HG03066 (cell line): ENCODE measurements at regions not wholly inside any gene's neighbourhood (a gene's known extent, or its start where the extent isn't known, plus 50 kb on each side); places are given as distances from the start of the nearest gene placed in this dataset.
"Not testable (repeated sequence)": the region's sequence is repeated elsewhere in the genome, so short reads cannot be mapped to it uniquely, and the experiment has no call there.

Experiments used
- ATAC-seq: cut with Tn5 transposase; IDR thresholded peaks from one replicate; pipeline ENCODE4 v1.9.1; 2021; ENCODE audit warnings: low read depth; ENCODE audit not compliant: unreplicated experiment

DNA sequence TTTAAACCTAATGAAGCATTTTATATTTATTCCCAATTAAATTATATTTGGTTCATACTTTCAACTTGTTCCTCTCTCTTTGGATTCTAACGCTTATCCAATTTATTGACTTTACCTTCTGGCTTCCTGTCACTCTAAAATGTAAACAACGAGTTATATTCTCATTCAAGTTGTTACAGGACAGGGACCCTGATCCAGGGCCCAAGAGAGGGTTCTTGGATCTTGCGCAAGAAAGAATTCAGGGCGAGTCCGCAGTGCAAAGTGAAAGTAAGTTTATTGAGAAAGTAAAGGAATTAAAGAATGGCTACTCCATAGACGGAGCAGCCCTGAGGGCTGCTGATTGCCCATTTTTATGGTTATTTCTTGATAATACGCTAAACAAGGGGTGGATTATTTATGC, 405.6 kb upstream of the API5 start:
- ATAC-seq, result no peak

GRCh38 chr11:42913731-42914130, 398.1 kb upstream of the API5 start:
- no peak for ATAC-seq

- no peak for ATAC-seq
Observed at GRCh38 chr11:42923651-42924050, 388.1 kb upstream of the API5 start.

DNA sequence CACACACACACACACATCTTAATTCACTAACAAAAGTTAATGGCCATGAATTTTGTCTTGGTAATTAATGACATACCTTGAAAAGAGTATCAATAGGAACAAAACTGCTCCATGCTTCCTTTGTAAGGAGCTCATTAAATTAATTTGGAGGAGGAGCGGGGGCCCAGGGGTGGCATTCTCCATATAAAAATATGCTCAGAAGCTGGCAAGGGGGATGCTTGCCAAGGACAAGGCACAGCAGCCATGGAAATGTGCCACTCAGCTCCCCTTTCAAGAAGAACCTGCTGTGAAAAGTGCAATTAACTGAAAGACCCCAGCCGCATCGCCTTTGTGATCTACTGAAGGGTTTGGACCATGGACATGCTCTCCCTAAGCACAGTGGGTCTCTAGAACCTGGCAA, 385.9 kb upstream of the API5 start:
- no peak for ATAC-seq

GRCh38 chr11:42947405-42947804, 364.4 kb upstream of the API5 start:
- no peak for ATAC-seq

DNA sequence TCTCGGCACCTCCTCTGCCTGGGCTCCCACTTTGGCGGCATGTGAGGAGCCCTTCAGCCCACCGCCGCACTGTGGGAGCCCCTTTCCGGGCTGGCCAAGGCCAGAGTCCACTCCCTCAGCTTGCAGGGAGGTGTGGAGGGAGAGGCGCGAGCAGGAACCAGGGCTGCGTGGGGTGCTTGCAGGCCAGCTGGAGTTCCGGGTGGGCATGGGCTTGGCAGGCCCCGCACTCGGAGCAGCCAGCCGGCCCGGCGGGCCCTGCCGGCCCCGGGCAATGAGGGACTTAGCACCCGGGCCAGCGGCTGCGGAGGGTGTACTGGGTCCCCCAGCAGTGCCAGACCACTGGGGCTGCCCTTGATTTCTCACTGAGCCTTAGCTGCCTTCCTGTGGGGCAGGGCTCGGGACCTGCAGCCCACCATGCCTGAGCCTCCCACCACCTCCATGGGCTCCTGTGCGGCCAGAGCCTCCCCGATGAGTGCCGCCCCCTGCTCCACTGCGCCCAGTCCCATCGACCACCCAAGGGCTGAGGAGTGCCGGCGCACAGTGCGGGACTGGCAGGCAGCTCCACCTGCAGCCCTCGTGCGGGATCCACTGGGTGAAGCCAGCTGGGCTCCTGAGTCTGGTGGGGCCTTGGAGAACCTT, 361.9 kb upstream of the API5 start:
- not testable (repeated sequence) for ATAC-seq

- ATAC-seq, result no peak
Observed at GRCh38 chr11:42951266-42951665, 360.5 kb upstream of the API5 start.

DNA sequence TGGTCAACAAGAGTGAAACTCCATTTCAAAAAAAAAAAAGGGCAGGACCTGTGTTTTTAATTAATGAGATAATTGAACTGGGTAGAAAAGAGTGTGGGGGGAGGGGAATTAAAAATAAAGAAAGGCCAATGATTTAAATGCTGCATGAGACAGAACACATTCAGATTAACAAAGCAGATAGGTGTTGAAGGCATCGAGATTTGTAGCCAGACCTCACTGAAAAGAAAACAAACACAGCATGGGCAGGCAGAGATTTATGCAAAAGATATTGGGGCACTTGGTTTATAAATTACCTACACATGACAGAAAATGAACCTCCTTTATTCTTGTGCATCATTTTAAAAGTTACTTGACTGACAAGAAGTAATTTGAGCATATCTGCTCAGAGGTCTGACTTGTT, 354.0 kb upstream of the API5 start:
- no peak for ATAC-seq

- no peak for ATAC-seq
Observed at GRCh38 chr11:42958635-42959034, 353.2 kb upstream of the API5 start.

- ATAC-seq, result no peak
Observed at GRCh38 chr11:42960521-42961088, 351.2 kb upstream of the API5 start.

GRCh38 chr11:42967653-42968052, 344.1 kb upstream of the API5 start:
- no peak for ATAC-seq

GRCh38 chr11:42972741-42973140, 339.1 kb upstream of the API5 start:
- no peak for ATAC-seq

DNA sequence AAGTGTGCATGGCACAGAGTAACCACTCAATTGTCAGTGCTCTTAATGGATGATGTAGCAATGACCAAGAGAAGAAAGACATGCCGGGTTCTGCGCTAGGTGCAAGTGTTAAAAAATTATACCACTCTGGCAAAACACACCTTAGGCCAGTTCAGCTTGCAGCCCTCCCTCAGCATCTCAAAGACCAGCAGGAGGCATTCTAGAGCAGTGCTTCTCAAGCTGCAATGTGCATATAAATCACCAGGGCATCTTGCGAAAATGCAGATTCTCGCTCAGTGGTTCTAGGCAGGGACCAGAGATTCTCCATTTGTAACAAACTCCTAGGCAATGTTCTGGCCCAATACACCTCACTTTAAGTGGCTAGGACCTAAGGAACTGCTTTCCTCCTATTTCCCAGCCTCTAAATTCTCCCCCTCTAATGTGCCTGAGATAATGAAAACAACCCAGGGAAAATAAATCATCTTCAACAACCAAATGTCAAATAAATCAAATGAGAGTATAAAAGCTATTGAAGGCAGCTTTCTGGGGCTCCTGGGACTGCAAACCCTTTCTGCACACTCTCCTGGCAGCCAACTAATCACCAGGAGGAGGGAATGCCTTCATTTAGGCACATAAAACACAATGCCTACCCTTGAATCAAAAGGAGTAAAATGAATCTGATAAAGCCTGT, 337.2 kb upstream of the API5 start:
- no peak for ATAC-seq

GRCh38 chr11:42975180-42975529, 336.6 kb upstream of the API5 start:
- no peak for ATAC-seq

DNA sequence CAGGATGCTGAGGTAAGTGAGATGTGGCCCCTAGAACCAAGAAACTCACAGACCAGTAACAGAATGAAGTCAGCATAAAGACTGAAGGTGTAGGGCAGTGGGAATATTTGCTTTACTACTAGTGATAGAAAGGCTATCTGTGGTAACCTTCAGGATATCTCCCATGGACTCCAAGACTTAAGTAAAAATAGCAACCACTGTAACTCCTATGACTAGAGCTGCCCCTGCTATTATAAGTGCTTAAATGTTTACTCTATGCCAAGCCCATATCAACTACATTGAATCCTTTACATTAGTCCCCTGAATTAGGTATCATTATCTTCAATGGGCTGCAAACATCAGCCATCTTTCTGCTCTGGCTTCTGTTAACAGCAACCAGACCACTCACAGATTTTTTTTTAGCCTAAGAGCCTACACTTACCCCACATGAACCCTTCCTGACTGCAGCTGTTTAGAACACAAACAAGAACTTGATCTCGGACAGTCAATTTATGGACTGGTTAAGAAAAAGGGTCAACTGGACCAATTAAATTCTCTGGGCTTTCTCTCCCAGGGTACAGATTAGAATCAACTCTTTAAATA, 335.1 kb upstream of the API5 start:
- ATAC-seq, result no peak

- ATAC-seq, result no peak
Observed at GRCh38 chr11:42992594-42992993, 319.2 kb upstream of the API5 start.

GRCh38 chr11:42996421-42997307, 315.1 kb upstream of the API5 start:
- no peak for ATAC-seq

DNA sequence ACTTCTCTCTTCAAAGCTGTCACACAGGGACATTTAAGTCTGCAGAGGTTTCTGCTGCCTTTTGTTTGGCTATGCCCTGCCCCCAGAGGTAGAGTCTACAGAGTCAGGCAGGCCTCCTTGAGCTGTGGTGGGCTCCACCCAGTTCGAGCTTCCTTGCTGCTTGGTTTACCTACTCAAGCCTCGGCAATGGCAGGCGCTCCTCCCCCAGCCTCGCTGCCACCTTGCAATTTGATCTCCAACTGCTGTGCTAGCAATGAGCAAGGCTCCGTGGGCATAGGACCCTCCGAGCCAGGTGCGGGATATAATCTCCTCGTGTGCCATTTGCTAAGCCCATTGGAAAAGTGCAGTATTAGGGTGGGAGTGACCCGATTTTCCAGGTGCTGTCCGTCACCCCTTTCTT, 306.9 kb upstream of the API5 start:
- ATAC-seq, result not testable (repeated sequence)

- ATAC-seq, result no peak
Observed at GRCh38 chr11:43010042-43010441, 301.8 kb upstream of the API5 start.

- no peak for ATAC-seq
Observed at GRCh38 chr11:43012606-43013005, 299.2 kb upstream of the API5 start.

DNA sequence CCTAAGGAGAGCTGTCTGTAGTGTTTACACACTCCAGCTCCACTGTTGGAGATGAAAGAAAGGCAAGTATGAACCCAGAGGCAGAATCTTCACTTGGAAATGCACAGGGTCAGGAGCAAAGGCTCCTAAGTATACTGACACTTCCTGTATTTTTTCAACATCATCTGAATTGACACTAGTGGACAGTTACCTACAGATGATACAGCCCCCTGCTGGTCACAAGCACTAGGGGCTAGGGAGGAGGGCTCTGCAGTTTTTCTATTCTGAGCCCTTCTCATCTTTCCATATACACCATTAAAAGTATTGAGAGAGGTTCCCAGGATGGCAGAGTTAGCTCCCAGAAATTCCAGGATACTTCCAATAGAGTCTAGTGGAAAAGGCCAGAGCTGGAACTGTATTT, 290.3 kb upstream of the API5 start:
- ATAC-seq, result peak; percentile 68
